Smooth muscle cell of the brain vasculature (primary cell): ENCODE measurements at regions not wholly inside any gene's neighbourhood (a gene's known extent, or its start where the extent isn't known, plus 50 kb on each side); places are given as distances from the start of the nearest gene placed in this dataset.
"Not testable (repeated sequence)": the region's sequence is repeated elsewhere in the genome, so short reads cannot be mapped to it uniquely, and the experiment has no call there.

Experiments
- DNase-seq: peaks from one replicate; pipeline ENCODE4 v3.0.0-alpha.2; 2012; ENCODE audit warnings: low read depth, low spot score

- no peak for DNase-seq
These were observed 620.5 kb downstream of the ETS1 start for GRCh38 chr11:127966821-127967220.

GRCh38 chr11:127965939-127966668 is 621.3 kb downstream of the ETS1 start:
- DNase-seq = no peak

- no peak for DNase-seq
These were observed 624.9 kb downstream of the ETS1 start for GRCh38 chr11:127962416-127962815.

- DNase-seq = no peak
These were observed 637.2 kb downstream of the ETS1 start for GRCh38 chr11:127950162-127950561.

- no peak for DNase-seq
These were observed 643.6 kb downstream of the ETS1 start for GRCh38 chr11:127943763-127944162.

GRCh38 chr11:127943152-127943551 is 644.2 kb downstream of the ETS1 start:
- DNase-seq = no peak

- DNase-seq = not testable (repeated sequence)
These were observed 645.8 kb downstream of the ETS1 start for GRCh38 chr11:127941554-127941953.

- no peak for DNase-seq
These were observed 648.4 kb downstream of the ETS1 start for GRCh38 chr11:127939000-127939399.

- no peak for DNase-seq
These were observed 652.3 kb downstream of the ETS1 start for GRCh38 chr11:127935081-127935480.

- DNase-seq = not testable (repeated sequence)
These were observed 653.4 kb downstream of the ETS1 start for GRCh38 chr11:127933961-127934360.

- DNase-seq = no peak
These were observed 655.6 kb downstream of the ETS1 start for GRCh38 chr11:127931803-127932202.

GRCh38 chr11:127926721-127927120 is 660.6 kb downstream of the ETS1 start:
- DNase-seq = no peak

GRCh38 chr11:127925475-127925874 is 661.9 kb downstream of the ETS1 start:
- DNase-seq = no peak

- no peak for DNase-seq
These were observed 668.0 kb downstream of the ETS1 start for GRCh38 chr11:127919206-127920000.

- DNase-seq = no peak
These were observed 685.0 kb downstream of the ETS1 start for GRCh38 chr11:127902382-127902781.

- no peak for DNase-seq
These were observed 688.7 kb downstream of the ETS1 start for GRCh38 chr11:127898422-127899365.

- DNase-seq = no peak
These were observed 691.6 kb downstream of the ETS1 start for GRCh38 chr11:127895776-127896175.

- no peak for DNase-seq
These were observed 693.0 kb downstream of the ETS1 start for GRCh38 chr11:127894316-127894715.

GRCh38 chr11:127890030-127890615 is 697.2 kb downstream of the ETS1 start:
- no peak for DNase-seq

GRCh38 chr11:127888386-127888785 is 699.0 kb downstream of the ETS1 start:
- DNase-seq = no peak

GRCh38 chr11:127875131-127875530 is 712.2 kb downstream of the ETS1 start:
- no peak for DNase-seq

- no peak for DNase-seq
These were observed 713.9 kb downstream of the ETS1 start for GRCh38 chr11:127873478-127873877.
